ENCODE measurements at regions not wholly inside any gene's neighbourhood (a gene's known extent, or its start where the extent isn't known, plus 50 kb on each side); places are given as distances from the start of the nearest gene placed in this dataset.

DNA sequence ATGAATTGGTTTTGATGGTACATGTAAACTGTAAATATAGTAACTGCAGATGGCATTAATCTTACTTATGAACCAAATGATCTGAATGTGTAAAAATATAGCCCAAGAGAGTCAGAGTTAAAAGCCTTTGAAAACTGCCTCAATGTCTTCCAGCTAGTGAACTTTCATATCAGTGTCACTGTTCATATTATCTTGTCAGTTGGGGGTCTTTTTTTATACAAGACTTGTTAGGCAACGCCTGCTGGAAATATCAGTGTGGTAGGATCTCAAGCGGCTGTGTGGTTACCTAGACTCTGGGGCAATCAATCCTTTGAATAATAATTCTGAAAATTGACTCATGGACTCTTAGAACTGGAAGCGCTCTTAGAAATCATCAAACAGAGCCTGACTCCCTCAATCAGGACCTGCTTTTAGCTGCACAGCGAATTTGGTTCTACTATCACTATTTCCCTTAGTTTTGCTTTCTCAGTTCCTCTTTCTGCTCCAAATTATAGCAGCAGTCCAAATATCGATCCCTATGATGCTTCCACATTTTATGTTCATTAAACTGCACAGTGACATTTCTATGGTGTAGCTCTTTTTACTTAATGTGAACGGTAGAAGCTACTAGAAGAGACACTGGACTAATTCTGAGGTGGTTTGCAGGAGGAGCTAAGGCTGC, 100.1 kb upstream of the COL1A2 start:
- no peak for DNase-seq (ENCODE audit: low spot score)
- no peak overlapping the region for H2AFZ ChIP-seq
- H3K4me1 ChIP-seq (ENCODE audit: insufficient read depth) = peaks cover 17% of the 10 kb centered on the region
- no peaks in the 10 kb centered on the region for H3K79me2 ChIP-seq
- H3K4me2 ChIP-seq = peak overlapping the region; percentile 45
- no peaks in the 10 kb centered on the region for H4K20me1 ChIP-seq (ENCODE audit: insufficient read depth, poor library complexity, severe bottlenecking)
- H3K4me3 ChIP-seq = no peak overlapping the region
- no peaks in the 10 kb centered on the region for H3K9me2 ChIP-seq (replicated peaks; ENCODE audit: insufficient read depth)
- TF ChIP-seq EZH2 (IDR thresholded peaks at IDR 0.05; ENCODE audit: borderline replicate concordance) (no peak), CTCF (IDR thresholded peaks at IDR 0.05; ENCODE audit: poor library complexity) (no peak), EZH2phosphoT487 (IDR thresholded peaks at IDR 0.05; ENCODE audit: low read depth, severe bottlenecking, unreplicated experiment) (no peak)
- no peaks in the 10 kb centered on the region for H3K36me3 ChIP-seq (replicated peaks; ENCODE audit: insufficient read depth, low read depth)
- H3K27ac ChIP-seq = no peak overlapping the region
- no peaks in the 10 kb centered on the region for H3K27me3 ChIP-seq
- 86% methylated on average over 6 of the region's 6 CpGs for WGBS (ENCODE audit: low lambda C conversion rate, missing lambda C conversion rate)
- H3K9me3 ChIP-seq (ENCODE audit: low read depth) = no peaks in the 10 kb centered on the region

- Histone ChIP-seq H3K9me2 (replicated peaks; ENCODE audit: insufficient read depth) (no peaks in the 10 kb centered on the region), H3K36me3 (replicated peaks; ENCODE audit: insufficient read depth, low read depth) (no peaks in the 10 kb centered on the region), H3K27ac (peak overlapping the region; percentile 80), H4K20me1 (ENCODE audit: insufficient read depth, poor library complexity, severe bottlenecking) (no peaks in the 10 kb centered on the region), H3K4me2 (peak overlapping the region; percentile 61), H3K79me2 (no peaks in the 10 kb centered on the region), H3K4me3 (no peak overlapping the region), H3K4me1 (ENCODE audit: insufficient read depth) (peaks cover 24% of the 10 kb centered on the region), H3K9me3 (ENCODE audit: low read depth) (no peaks in the 10 kb centered on the region), H2AFZ (no peak overlapping the region), H3K27me3 (no peaks in the 10 kb centered on the region)
- DNase-seq (ENCODE audit: low spot score) = peak; percentile 66
- TF ChIP-seq EZH2phosphoT487 (IDR thresholded peaks at IDR 0.05; ENCODE audit: low read depth, severe bottlenecking, unreplicated experiment) = no peak
- peak; percentile 71 for TF ChIP-seq CTCF (IDR thresholded peaks at IDR 0.05; ENCODE audit: poor library complexity)
- no peak for TF ChIP-seq EZH2 (IDR thresholded peaks at IDR 0.05; ENCODE audit: borderline replicate concordance)
- 36% methylated on average over 4 of the region's 4 CpGs for WGBS (ENCODE audit: low lambda C conversion rate, missing lambda C conversion rate)
These were observed 98.8 kb upstream of the COL1A2 start for GRCh38 chr7:94295850-94296249.

- H3K4me1 ChIP-seq (ENCODE audit: insufficient read depth) = peaks cover 33% of the 10 kb centered on the region
- DNase-seq (ENCODE audit: low spot score) = no peak
These were observed 97.8 kb upstream of the COL1A2 start for GRCh38 chr7:94296881-94297280.

More at GRCh38 chr7:94296881-94297280, 97.8 kb upstream of the COL1A2 start:
- no peaks in the 10 kb centered on the region for H3K9me2 ChIP-seq (replicated peaks; ENCODE audit: insufficient read depth)
- H3K27ac ChIP-seq = peak overlapping the region; percentile 80
- no peaks in the 10 kb centered on the region for H3K27me3 ChIP-seq
- H2AFZ ChIP-seq = no peak overlapping the region
- H3K4me2 ChIP-seq = peak overlapping the region; percentile 61
- 86% methylated on average over 2 of the region's 2 CpGs for WGBS (ENCODE audit: low lambda C conversion rate, missing lambda C conversion rate)
- no peaks in the 10 kb centered on the region for H3K79me2 ChIP-seq
- no peaks in the 10 kb centered on the region for H3K9me3 ChIP-seq (ENCODE audit: low read depth)
- H4K20me1 ChIP-seq (ENCODE audit: insufficient read depth, poor library complexity, severe bottlenecking) = no peaks in the 10 kb centered on the region
- no peak overlapping the region for H3K4me3 ChIP-seq
- H3K36me3 ChIP-seq (replicated peaks; ENCODE audit: insufficient read depth, low read depth) = no peaks in the 10 kb centered on the region
- TF ChIP-seq EZH2phosphoT487 (IDR thresholded peaks at IDR 0.05; ENCODE audit: low read depth, severe bottlenecking, unreplicated experiment) = no peak
- TF ChIP-seq CTCF (IDR thresholded peaks at IDR 0.05; ENCODE audit: poor library complexity) = no peak
- TF ChIP-seq EZH2 (IDR thresholded peaks at IDR 0.05; ENCODE audit: borderline replicate concordance) = no peak

Data from hepatocyte (in vitro differentiated cells).